Duodenal mucosa (tissue), 2 donors: ENCODE measurements at regions not wholly inside any gene's neighbourhood (a gene's known extent, or its start where the extent isn't known, plus 50 kb on each side); places are given as distances from the start of the nearest gene placed in this dataset.
A peak's percentile ranks its signal among the peaks of the same experiment; 100 is the strongest.

Source experiments
- H3K27ac ChIP-seq: one replicate; pipeline ENCODE4 v1.7.0; 2013; ENCODE audit warnings: low read depth, low read length
- H3K27me3 ChIP-seq, 2 donors: one replicate each; pipeline ENCODE4 v1.7.0; 2013; ENCODE audit warnings: low read length in 2 of 2, control low read depth in 1 of 2; ENCODE audit not compliant: insufficient read depth in 2 of 2, control insufficient read depth in 1 of 2
- H3K36me3 ChIP-seq, 2 donors: one replicate each; pipeline ENCODE4 v1.7.0; 2013; ENCODE audit warnings: low read length in 2 of 2, control low read depth in 1 of 2; ENCODE audit not compliant: insufficient read depth in 2 of 2, control insufficient read depth in 1 of 2
- H3K4me1 ChIP-seq, 2 donors: one replicate each; pipeline ENCODE4 v1.7.0; 2013; ENCODE audit warnings: low read length in 2 of 2, control low read depth in 1 of 2; ENCODE audit not compliant: insufficient read depth in 2 of 2, control insufficient read depth in 1 of 2
- H3K4me3 ChIP-seq, 2 donors: one replicate each; pipeline ENCODE4 v1.7.0; 2013; ENCODE audit warnings: low read length in 2 of 2, low read depth in 1 of 2
- H3K9ac ChIP-seq, 2 donors: one replicate each; pipeline ENCODE4 v1.7.0; 2013; ENCODE audit warnings: low read length in 2 of 2, low read depth in 1 of 2
- H3K9me3 ChIP-seq, 2 donors: one replicate each; pipeline ENCODE4 v1.7.0; 2013; ENCODE audit warnings: low read length in 2 of 2, control low read depth in 1 of 2; ENCODE audit not compliant: control insufficient read depth in 1 of 2

GRCh38 chr2:150225030-150225429 is 262.4 kb downstream of the RND3 start:
- Histone ChIP-seq H3K4me3 (no peak overlapping the region), H3K27ac (no peak overlapping the region), H3K36me3 (no peaks in the 10 kb centered on the region), H3K9ac (no peak overlapping the region), H3K9me3 (no peaks in the 10 kb centered on the region), H3K27me3 (no peaks in the 10 kb centered on the region), H3K4me1 (peaks cover 0 to 4% of the 10 kb centered on the region in 2 donors)

- no peaks in the 10 kb centered on the region for H3K36me3 ChIP-seq
- no peak overlapping the region for H3K27ac ChIP-seq
- H3K27me3 ChIP-seq = no peaks in the 10 kb centered on the region
- peaks cover 0 to 4% of the 10 kb centered on the region in 2 donors for H3K4me1 ChIP-seq
- H3K9ac ChIP-seq = no peak overlapping the region
- no peak overlapping the region for H3K4me3 ChIP-seq
- H3K9me3 ChIP-seq = no peaks in the 10 kb centered on the region
Measured at GRCh38 chr2:150224321-150224720, 263.1 kb downstream of the RND3 start.

GRCh38 chr2:150222942-150223341 is 264.5 kb downstream of the RND3 start:
- no peak overlapping the region for H3K4me3 ChIP-seq
- no peak overlapping the region for H3K27ac ChIP-seq
- H3K27me3 ChIP-seq = no peaks in the 10 kb centered on the region
- no peaks in the 10 kb centered on the region for H3K36me3 ChIP-seq
- H3K4me1 ChIP-seq = no peaks in the 10 kb centered on the region
- H3K9ac ChIP-seq = no peak overlapping the region
- no peaks in the 10 kb centered on the region for H3K9me3 ChIP-seq

GRCh38 chr2:150222379-150222778 is 265.1 kb downstream of the RND3 start:
- Histone ChIP-seq H3K9ac (no peak overlapping the region), H3K9me3 (no peaks in the 10 kb centered on the region), H3K36me3 (no peaks in the 10 kb centered on the region), H3K4me3 (no peak overlapping the region), H3K27me3 (no peaks in the 10 kb centered on the region), H3K4me1 (no peaks in the 10 kb centered on the region), H3K27ac (no peak overlapping the region)

GRCh38 chr2:150219861-150220260 is 267.6 kb downstream of the RND3 start:
- H3K9me3 ChIP-seq = no peaks in the 10 kb centered on the region
- H3K4me1 ChIP-seq = peaks cover 0 to 11% of the 10 kb centered on the region in 2 donors
- H3K27me3 ChIP-seq = no peaks in the 10 kb centered on the region
- no peaks in the 10 kb centered on the region for H3K36me3 ChIP-seq
- H3K9ac ChIP-seq = no peak overlapping the region
- H3K27ac ChIP-seq = no peak overlapping the region
- H3K4me3 ChIP-seq = no peak overlapping the region

GRCh38 chr2:150215041-150215440 is 272.4 kb downstream of the RND3 start:
- Histone ChIP-seq H3K9ac (no peak overlapping the region), H3K4me3 (peak overlapping the region in 1 of 2 donors; percentile 40), H3K36me3 (no peaks in the 10 kb centered on the region), H3K27me3 (no peaks in the 10 kb centered on the region), H3K4me1 (peaks cover 3 to 33% of the 10 kb centered on the region in 2 donors), H3K9me3 (no peaks in the 10 kb centered on the region), H3K27ac (no peak overlapping the region)

GRCh38 chr2:150214626-150215025 is 272.8 kb downstream of the RND3 start:
- Histone ChIP-seq H3K27me3 (no peaks in the 10 kb centered on the region), H3K4me3 (peak overlapping the region in 1 of 2 donors; percentile 40), H3K9me3 (no peaks in the 10 kb centered on the region), H3K27ac (no peak overlapping the region), H3K4me1 (peaks cover 3 to 33% of the 10 kb centered on the region in 2 donors), H3K9ac (no peak overlapping the region), H3K36me3 (no peaks in the 10 kb centered on the region)

- no peaks in the 10 kb centered on the region for H3K9me3 ChIP-seq
- no peak overlapping the region for H3K4me3 ChIP-seq
- no peaks in the 10 kb centered on the region for H3K27me3 ChIP-seq
- no peak overlapping the region for H3K27ac ChIP-seq
- peaks cover 8 to 43% of the 10 kb centered on the region in 2 donors for H3K4me1 ChIP-seq
- H3K9ac ChIP-seq = no peak overlapping the region
- no peaks in the 10 kb centered on the region for H3K36me3 ChIP-seq
Measured at GRCh38 chr2:150212722-150213171, 274.7 kb downstream of the RND3 start.

GRCh38 chr2:150211164-150211631 is 276.3 kb downstream of the RND3 start:
- Histone ChIP-seq H3K4me3 (no peak overlapping the region), H3K9me3 (no peaks in the 10 kb centered on the region), H3K4me1 (peaks cover 8 to 37% of the 10 kb centered on the region in 2 donors), H3K9ac (no peak overlapping the region), H3K36me3 (no peaks in the 10 kb centered on the region), H3K27ac (no peak overlapping the region), H3K27me3 (no peaks in the 10 kb centered on the region)

GRCh38 chr2:150209746-150210145 is 277.7 kb downstream of the RND3 start:
- Histone ChIP-seq H3K4me3 (no peak overlapping the region), H3K9me3 (no peaks in the 10 kb centered on the region), H3K4me1 (peaks cover 8 to 31% of the 10 kb centered on the region in 2 donors), H3K9ac (no peak overlapping the region), H3K36me3 (no peaks in the 10 kb centered on the region), H3K27me3 (no peaks in the 10 kb centered on the region), H3K27ac (no peak overlapping the region)

- peaks cover 8 to 20% of the 10 kb centered on the region in 2 donors for H3K4me1 ChIP-seq
- no peaks in the 10 kb centered on the region for H3K36me3 ChIP-seq
- no peak overlapping the region for H3K27ac ChIP-seq
- no peaks in the 10 kb centered on the region for H3K9me3 ChIP-seq
- no peak overlapping the region for H3K9ac ChIP-seq
- H3K27me3 ChIP-seq = no peaks in the 10 kb centered on the region
- H3K4me3 ChIP-seq = no peak overlapping the region
Measured at GRCh38 chr2:150208689-150209088, 278.8 kb downstream of the RND3 start.
